ENCODE measurements at regions not wholly inside any gene's neighbourhood (a gene's known extent, or its start where the extent isn't known, plus 50 kb on each side); places are given as distances from the start of the nearest gene placed in this dataset.

GRCh38 chr13:27004326-27004725 is 167.3 kb downstream of the USP12 start:
- H3K9me3 ChIP-seq (ENCODE audit: severe bottlenecking), result no peaks in the 10 kb centered on the region
- no peak overlapping the region for H3K27ac ChIP-seq (ENCODE audit: poor library complexity, severe bottlenecking)
- H3K27me3 ChIP-seq (ENCODE audit: insufficient read depth, poor library complexity, severe bottlenecking), result peaks cover 5% of the 10 kb centered on the region
- no peak for DNase-seq (ENCODE audit: low spot score)
- no peak for TF ChIP-seq CTCF (IDR thresholded peaks at IDR 0.05; ENCODE audit: poor library complexity, severe bottlenecking)
- no peak for ATAC-seq (ENCODE audit: low read depth)
- H3K36me3 ChIP-seq (ENCODE audit: low read depth), result no peaks in the 10 kb centered on the region
- no peak overlapping the region for H3K4me3 ChIP-seq (ENCODE audit: severe bottlenecking)
- no peaks in the 10 kb centered on the region for H3K4me1 ChIP-seq (ENCODE audit: insufficient read depth, poor library complexity, severe bottlenecking)

- peaks cover 2% of the 10 kb centered on the region for H3K27me3 ChIP-seq (ENCODE audit: insufficient read depth, poor library complexity, severe bottlenecking)
- H3K4me3 ChIP-seq (ENCODE audit: severe bottlenecking), result no peak overlapping the region
- no peak for DNase-seq (ENCODE audit: low spot score)
- ATAC-seq (ENCODE audit: low read depth), result no peak
- no peaks in the 10 kb centered on the region for H3K36me3 ChIP-seq (ENCODE audit: low read depth)
- H3K9me3 ChIP-seq (ENCODE audit: severe bottlenecking), result no peaks in the 10 kb centered on the region
- TF ChIP-seq CTCF (IDR thresholded peaks at IDR 0.05; ENCODE audit: poor library complexity, severe bottlenecking), result no peak
- no peak overlapping the region for H3K27ac ChIP-seq (ENCODE audit: poor library complexity, severe bottlenecking)
- H3K4me1 ChIP-seq (ENCODE audit: insufficient read depth, poor library complexity, severe bottlenecking), result no peaks in the 10 kb centered on the region
Measured at GRCh38 chr13:27001705-27002104, 169.9 kb downstream of the USP12 start.

GRCh38 chr13:27000686-27001085 is 170.9 kb downstream of the USP12 start:
- TF ChIP-seq CTCF (IDR thresholded peaks at IDR 0.05; ENCODE audit: poor library complexity, severe bottlenecking), result no peak
- no peak overlapping the region for H3K4me3 ChIP-seq (ENCODE audit: severe bottlenecking)
- no peaks in the 10 kb centered on the region for H3K9me3 ChIP-seq (ENCODE audit: severe bottlenecking)
- H3K27ac ChIP-seq (ENCODE audit: poor library complexity, severe bottlenecking), result no peak overlapping the region
- no peak for DNase-seq (ENCODE audit: low spot score)
- ATAC-seq (ENCODE audit: low read depth), result no peak
- no peaks in the 10 kb centered on the region for H3K4me1 ChIP-seq (ENCODE audit: insufficient read depth, poor library complexity, severe bottlenecking)
- no peaks in the 10 kb centered on the region for H3K27me3 ChIP-seq (ENCODE audit: insufficient read depth, poor library complexity, severe bottlenecking)
- no peaks in the 10 kb centered on the region for H3K36me3 ChIP-seq (ENCODE audit: low read depth)

- H3K36me3 ChIP-seq (ENCODE audit: low read depth), result no peaks in the 10 kb centered on the region
- no peak overlapping the region for H3K27ac ChIP-seq (ENCODE audit: poor library complexity, severe bottlenecking)
- H3K27me3 ChIP-seq (ENCODE audit: insufficient read depth, poor library complexity, severe bottlenecking), result no peaks in the 10 kb centered on the region
- TF ChIP-seq CTCF (IDR thresholded peaks at IDR 0.05; ENCODE audit: poor library complexity, severe bottlenecking), result no peak
- no peaks in the 10 kb centered on the region for H3K4me1 ChIP-seq (ENCODE audit: insufficient read depth, poor library complexity, severe bottlenecking)
- ATAC-seq (ENCODE audit: low read depth), result no peak
- no peaks in the 10 kb centered on the region for H3K9me3 ChIP-seq (ENCODE audit: severe bottlenecking)
- no peak for DNase-seq (ENCODE audit: low spot score)
- no peak overlapping the region for H3K4me3 ChIP-seq (ENCODE audit: severe bottlenecking)
Measured at GRCh38 chr13:26999499-26999898, 172.1 kb downstream of the USP12 start.

- DNase-seq (ENCODE audit: low spot score), result no peak
- Histone ChIP-seq H3K36me3 (ENCODE audit: low read depth) (no peaks in the 10 kb centered on the region), H3K27ac (ENCODE audit: poor library complexity, severe bottlenecking) (no peak overlapping the region), H3K4me1 (ENCODE audit: insufficient read depth, poor library complexity, severe bottlenecking) (no peaks in the 10 kb centered on the region), H3K27me3 (ENCODE audit: insufficient read depth, poor library complexity, severe bottlenecking) (no peaks in the 10 kb centered on the region), H3K4me3 (ENCODE audit: severe bottlenecking) (no peak overlapping the region), H3K9me3 (ENCODE audit: severe bottlenecking) (no peaks in the 10 kb centered on the region)
- no peak for TF ChIP-seq CTCF (IDR thresholded peaks at IDR 0.05; ENCODE audit: poor library complexity, severe bottlenecking)
- no peak for ATAC-seq (ENCODE audit: low read depth)
Measured at GRCh38 chr13:26998292-26998691, 173.3 kb downstream of the USP12 start.
